ENCODE measurements at regions not wholly inside any gene's neighbourhood (a gene's known extent, or its start where the extent isn't known, plus 50 kb on each side); places are given as distances from the start of the nearest gene placed in this dataset.

DNA sequence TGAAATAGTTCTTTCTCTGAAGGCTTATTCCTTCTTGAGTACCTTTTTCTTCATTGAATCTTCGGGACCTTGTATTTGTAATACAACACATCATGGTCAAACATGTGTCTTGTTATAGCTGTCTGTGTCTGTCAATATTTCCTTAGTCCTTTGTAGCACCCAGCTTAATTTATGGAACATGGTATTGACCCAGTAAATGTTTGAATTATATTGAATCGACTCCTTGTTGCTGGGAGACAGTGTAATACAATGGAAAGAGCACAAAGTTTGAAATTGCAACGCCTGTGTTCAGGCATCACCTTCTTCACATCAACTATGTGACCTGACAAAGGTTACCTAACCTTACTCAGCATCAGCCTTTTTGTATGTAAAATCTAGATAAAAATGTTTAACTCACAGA is 267.2 kb upstream of the CYRIA start:
- Histone ChIP-seq H2BK120ac (ENCODE audit: low read depth, low read length) (no peak overlapping the region), H3K27me3 (ENCODE audit: control insufficient read depth in 1 of 2, insufficient read depth in 1 of 2, low read length in 2 of 2) (peaks cover 0 to 6% of the 10 kb centered on the region in 2 experiments), H3K4me2 (ENCODE audit: low read length, poor library complexity, severe bottlenecking) (no peak overlapping the region), H2AFZ (ENCODE audit: low read depth, low read length) (no peak overlapping the region), H2AK5ac (ENCODE audit: low read length, severe bottlenecking) (no peak overlapping the region), H3K36me3 (ENCODE audit: control insufficient read depth in 1 of 2, insufficient read depth in 2 of 2, low read depth in 1 of 2, low read length in 2 of 2) (no peaks in the 10 kb centered on the region), H3K23ac (ENCODE audit: low read length in 2 of 2) (no peak overlapping the region), H2BK15ac (ENCODE audit: low read depth, poor library complexity, severe bottlenecking) (no peak overlapping the region), H4K8ac (ENCODE audit: low read length) (no peak overlapping the region), H3K4me3 (ENCODE audit: insufficient read depth in 1 of 2, low read depth in 1 of 2, low read length in 2 of 2) (no peak overlapping the region), H3K9me3 (ENCODE audit: control insufficient read depth, low read length) (no peaks in the 10 kb centered on the region), H4K91ac (ENCODE audit: low read length) (no peak overlapping the region), H3K4me1 (ENCODE audit: control insufficient read depth, insufficient read depth, low read depth, low read length) (no peaks in the 10 kb centered on the region), H3K9ac (ENCODE audit: low read length) (no peak overlapping the region), H2BK5ac (ENCODE audit: low read depth, low read length, poor library complexity, severe bottlenecking) (no peak overlapping the region), H3K27ac (ENCODE audit: low read length, poor library complexity, severe bottlenecking) (no peak overlapping the region), H3K18ac (ENCODE audit: low read depth in 1 of 2, low read length in 2 of 2) (no peak overlapping the region), H3K79me1 (replicated peaks; ENCODE audit: low read length, poor library complexity, severe bottlenecking) (no peaks in the 10 kb centered on the region), H3K14ac (ENCODE audit: low read length in 2 of 2) (no peak overlapping the region), H2BK12ac (ENCODE audit: low read length in 2 of 2) (no peak overlapping the region), H3K4ac (ENCODE audit: low read depth in 1 of 2, low read length in 2 of 2) (no peak overlapping the region)
- WGBS = 50% methylated on average over 1 of the region's 3 CpGs
- DNase-seq = no peak

DNA sequence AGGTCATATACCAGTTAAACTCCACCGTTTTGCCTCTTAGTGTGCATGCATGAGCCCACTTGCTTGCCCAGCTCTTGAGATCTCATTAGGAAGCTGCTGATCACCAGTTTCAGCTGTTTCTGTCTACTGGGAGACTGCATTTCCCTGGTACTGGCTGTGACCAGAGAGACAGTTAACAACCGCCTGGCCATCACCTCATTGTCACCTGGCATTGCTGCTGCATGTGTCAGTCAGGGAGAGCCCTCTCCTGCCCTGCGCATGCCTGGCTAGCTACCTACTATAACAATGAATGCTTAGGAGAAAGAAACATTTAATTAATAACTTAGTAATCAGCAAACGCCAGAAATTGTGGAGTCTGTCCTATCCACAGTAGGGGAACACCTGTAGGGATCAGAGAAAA is 265.8 kb upstream of the CYRIA start:
- no peak overlapping the region for H3K14ac ChIP-seq (ENCODE audit: low read length in 2 of 2)
- peaks cover 0 to 6% of the 10 kb centered on the region in 2 experiments for H3K27me3 ChIP-seq (ENCODE audit: control insufficient read depth in 1 of 2, insufficient read depth in 1 of 2, low read length in 2 of 2)
- no peak overlapping the region for H2AFZ ChIP-seq (ENCODE audit: low read depth, low read length)
- no peak overlapping the region for H2BK120ac ChIP-seq (ENCODE audit: low read depth, low read length)
- H3K36me3 ChIP-seq (ENCODE audit: control insufficient read depth in 1 of 2, insufficient read depth in 2 of 2, low read depth in 1 of 2, low read length in 2 of 2) = no peaks in the 10 kb centered on the region
- no peak overlapping the region for H2BK15ac ChIP-seq (ENCODE audit: low read depth, poor library complexity, severe bottlenecking)
- no peak overlapping the region for H3K4me3 ChIP-seq (ENCODE audit: insufficient read depth in 1 of 2, low read depth in 1 of 2, low read length in 2 of 2)
- no peak overlapping the region for H3K9ac ChIP-seq (ENCODE audit: low read length)
- H3K18ac ChIP-seq (ENCODE audit: low read depth in 1 of 2, low read length in 2 of 2) = no peak overlapping the region
- no peaks in the 10 kb centered on the region for H3K79me1 ChIP-seq (replicated peaks; ENCODE audit: low read length, poor library complexity, severe bottlenecking)
- no peak overlapping the region for H4K8ac ChIP-seq (ENCODE audit: low read length)
- no peaks in the 10 kb centered on the region for H3K4me1 ChIP-seq (ENCODE audit: control insufficient read depth, insufficient read depth, low read depth, low read length)
- H3K4me2 ChIP-seq (ENCODE audit: low read length, poor library complexity, severe bottlenecking) = no peak overlapping the region
- 79% methylated on average over 3 of the region's 4 CpGs for WGBS
- H3K4ac ChIP-seq (ENCODE audit: low read depth in 1 of 2, low read length in 2 of 2) = no peak overlapping the region
- no peak overlapping the region for H2BK12ac ChIP-seq (ENCODE audit: low read length in 2 of 2)
- DNase-seq = no peak
- H2AK5ac ChIP-seq (ENCODE audit: low read length, severe bottlenecking) = no peak overlapping the region
- no peak overlapping the region for H4K91ac ChIP-seq (ENCODE audit: low read length)
- no peak overlapping the region for H2BK5ac ChIP-seq (ENCODE audit: low read depth, low read length, poor library complexity, severe bottlenecking)
- H3K27ac ChIP-seq (ENCODE audit: low read length, poor library complexity, severe bottlenecking) = no peak overlapping the region
- no peak overlapping the region for H3K23ac ChIP-seq (ENCODE audit: low read length in 2 of 2)
- H3K9me3 ChIP-seq (ENCODE audit: control insufficient read depth, low read length) = no peaks in the 10 kb centered on the region

DNA sequence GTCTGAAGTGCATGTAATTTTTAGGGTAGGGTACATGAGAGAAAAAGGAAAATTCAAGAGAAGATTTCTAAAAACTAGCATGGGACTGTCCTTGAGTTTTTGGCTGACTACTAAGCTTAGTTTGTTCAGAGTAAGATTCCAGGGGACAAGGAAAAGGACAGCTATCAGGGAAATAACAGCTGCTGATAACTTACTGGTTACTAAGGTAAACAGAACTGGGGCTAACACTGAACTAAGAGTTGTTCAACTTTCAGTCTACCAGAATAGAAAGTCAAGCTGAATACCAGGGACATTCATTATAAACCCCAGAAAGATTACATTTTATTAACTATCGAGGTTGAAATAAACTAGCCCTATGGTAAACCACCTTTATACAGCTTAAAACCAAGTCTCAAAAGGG is 261.8 kb upstream of the CYRIA start:
- Histone ChIP-seq H3K4me2 (ENCODE audit: low read length, poor library complexity, severe bottlenecking) (no peak overlapping the region), H3K27me3 (ENCODE audit: control insufficient read depth in 1 of 2, insufficient read depth in 1 of 2, low read length in 2 of 2) (peaks cover 0 to 6% of the 10 kb centered on the region in 2 experiments), H2BK5ac (ENCODE audit: low read depth, low read length, poor library complexity, severe bottlenecking) (no peak overlapping the region), H4K91ac (ENCODE audit: low read length) (no peak overlapping the region), H3K18ac (ENCODE audit: low read depth in 1 of 2, low read length in 2 of 2) (no peak overlapping the region), H2AFZ (ENCODE audit: low read depth, low read length) (no peak overlapping the region), H3K4ac (ENCODE audit: low read depth in 1 of 2, low read length in 2 of 2) (no peak overlapping the region), H3K27ac (ENCODE audit: low read length, poor library complexity, severe bottlenecking) (no peak overlapping the region), H2BK12ac (ENCODE audit: low read length in 2 of 2) (no peak overlapping the region), H3K79me1 (replicated peaks; ENCODE audit: low read length, poor library complexity, severe bottlenecking) (no peaks in the 10 kb centered on the region), H3K14ac (ENCODE audit: low read length in 2 of 2) (no peak overlapping the region), H2AK5ac (ENCODE audit: low read length, severe bottlenecking) (no peak overlapping the region), H3K9me3 (ENCODE audit: control insufficient read depth, low read length) (peaks cover 2% of the 10 kb centered on the region), H4K8ac (ENCODE audit: low read length) (no peak overlapping the region), H3K36me3 (ENCODE audit: control insufficient read depth in 1 of 2, insufficient read depth in 2 of 2, low read depth in 1 of 2, low read length in 2 of 2) (no peaks in the 10 kb centered on the region), H3K9ac (ENCODE audit: low read length) (no peak overlapping the region), H3K4me1 (ENCODE audit: control insufficient read depth, insufficient read depth, low read depth, low read length) (no peaks in the 10 kb centered on the region), H2BK15ac (ENCODE audit: low read depth, poor library complexity, severe bottlenecking) (no peak overlapping the region), H3K4me3 (ENCODE audit: insufficient read depth in 1 of 2, low read depth in 1 of 2, low read length in 2 of 2) (no peak overlapping the region), H3K23ac (ENCODE audit: low read length in 2 of 2) (no peak overlapping the region), H2BK120ac (ENCODE audit: low read depth, low read length) (no peak overlapping the region)
- DNase-seq = no peak
- WGBS = 87% methylated on average over 1 of the region's 1 CpG

DNA sequence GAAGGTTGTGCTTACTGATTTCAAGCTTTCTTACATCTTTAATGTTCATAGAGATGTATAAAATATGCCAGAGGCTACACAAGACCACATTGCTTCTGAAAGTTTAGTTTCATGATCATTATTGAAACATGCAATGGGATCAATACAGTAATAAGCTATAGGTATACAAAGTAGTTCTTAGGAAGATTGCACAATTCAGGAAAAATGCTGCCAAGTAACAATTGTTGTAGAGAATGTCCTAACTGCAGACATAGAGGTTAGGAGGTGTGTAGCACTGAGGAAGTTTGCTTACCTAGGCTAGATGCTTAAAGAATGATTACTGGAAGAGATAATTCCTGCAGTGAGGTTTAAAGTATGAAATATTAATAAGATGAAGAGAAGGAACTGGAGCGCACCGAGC is 259.5 kb upstream of the CYRIA start:
- Histone ChIP-seq H4K91ac (ENCODE audit: low read length) (no peak overlapping the region), H3K18ac (ENCODE audit: low read depth in 1 of 2, low read length in 2 of 2) (no peak overlapping the region), H4K8ac (ENCODE audit: low read length) (no peak overlapping the region), H3K27ac (ENCODE audit: low read length, poor library complexity, severe bottlenecking) (no peak overlapping the region), H2BK12ac (ENCODE audit: low read length in 2 of 2) (no peak overlapping the region), H2BK15ac (ENCODE audit: low read depth, poor library complexity, severe bottlenecking) (no peak overlapping the region), H3K36me3 (ENCODE audit: control insufficient read depth in 1 of 2, insufficient read depth in 2 of 2, low read depth in 1 of 2, low read length in 2 of 2) (no peaks in the 10 kb centered on the region), H3K4me1 (ENCODE audit: control insufficient read depth, insufficient read depth, low read depth, low read length) (no peaks in the 10 kb centered on the region), H3K79me1 (replicated peaks; ENCODE audit: low read length, poor library complexity, severe bottlenecking) (no peaks in the 10 kb centered on the region), H3K4me3 (ENCODE audit: insufficient read depth in 1 of 2, low read depth in 1 of 2, low read length in 2 of 2) (no peak overlapping the region), H2BK120ac (ENCODE audit: low read depth, low read length) (no peak overlapping the region), H3K9me3 (ENCODE audit: control insufficient read depth, low read length) (peaks cover 2% of the 10 kb centered on the region), H2BK5ac (ENCODE audit: low read depth, low read length, poor library complexity, severe bottlenecking) (no peak overlapping the region), H3K9ac (ENCODE audit: low read length) (no peak overlapping the region), H3K23ac (ENCODE audit: low read length in 2 of 2) (no peak overlapping the region), H2AFZ (ENCODE audit: low read depth, low read length) (no peak overlapping the region), H3K4me2 (ENCODE audit: low read length, poor library complexity, severe bottlenecking) (no peak overlapping the region), H3K27me3 (ENCODE audit: control insufficient read depth in 1 of 2, insufficient read depth in 1 of 2, low read length in 2 of 2) (no peaks in the 10 kb centered on the region), H2AK5ac (ENCODE audit: low read length, severe bottlenecking) (no peak overlapping the region), H3K4ac (ENCODE audit: low read depth in 1 of 2, low read length in 2 of 2) (no peak overlapping the region), H3K14ac (ENCODE audit: low read length in 2 of 2) (no peak overlapping the region)
- DNase-seq = no peak
- WGBS = 94% methylated on average over 2 of the region's 2 CpGs

Measured in mesenchymal stem cell (in vitro differentiated cells and primary cell).